HG03432 (cell line): ENCODE measurements at regions not wholly inside any gene's neighbourhood (a gene's known extent, or its start where the extent isn't known, plus 50 kb on each side); places are given as distances from the start of the nearest gene placed in this dataset.

Source experiments
- ATAC-seq: cut with Tn5 transposase; IDR thresholded peaks from one replicate; pipeline ENCODE4 v1.9.1; 2021; ENCODE audit warnings: mild to moderate bottlenecking, moderate library complexity; ENCODE audit not compliant: unreplicated experiment

- no peak for ATAC-seq
Measured at GRCh38 chr15:81497238-81497637, 123.2 kb upstream of the TMC3 start.

GRCh38 chr15:81495780-81496467 lies 121.9 kb upstream of the TMC3 start:
- no peak for ATAC-seq

- no peak for ATAC-seq
Measured at GRCh38 chr15:81492969-81493645, 119.1 kb upstream of the TMC3 start.

- no peak for ATAC-seq
Measured at GRCh38 chr15:81492331-81492968, 118.4 kb upstream of the TMC3 start.

- no peak for ATAC-seq
Measured at GRCh38 chr15:81491414-81492096, 117.5 kb upstream of the TMC3 start.

- no peak for ATAC-seq
Measured at GRCh38 chr15:81485806-81486205, 111.8 kb upstream of the TMC3 start.

GRCh38 chr15:81484086-81484955 lies 110.3 kb upstream of the TMC3 start:
- ATAC-seq, result no peak

- no peak for ATAC-seq
Measured at GRCh38 chr15:81483496-81483895, 109.5 kb upstream of the TMC3 start.

- ATAC-seq, result no peak
Measured at GRCh38 chr15:81481346-81481745, 107.3 kb upstream of the TMC3 start.

GRCh38 chr15:81480645-81481053 lies 106.6 kb upstream of the TMC3 start:
- no peak for ATAC-seq

GRCh38 chr15:81478354-81478753 lies 104.3 kb upstream of the TMC3 start:
- no peak for ATAC-seq

- no peak for ATAC-seq
Measured at GRCh38 chr15:81475926-81476325, 101.9 kb upstream of the TMC3 start.

GRCh38 chr15:81475471-81475870 lies 101.5 kb upstream of the TMC3 start:
- ATAC-seq, result no peak

GRCh38 chr15:81473946-81474345 lies 99.9 kb upstream of the TMC3 start:
- no peak for ATAC-seq

GRCh38 chr15:81473177-81473576 lies 99.2 kb upstream of the TMC3 start:
- ATAC-seq, result no peak

GRCh38 chr15:81471151-81471550 lies 97.1 kb upstream of the TMC3 start:
- ATAC-seq, result no peak

GRCh38 chr15:81469154-81469553 lies 95.1 kb upstream of the TMC3 start:
- ATAC-seq, result no peak

- no peak for ATAC-seq
Measured at GRCh38 chr15:81466741-81467140, 92.7 kb upstream of the TMC3 start.

- no peak for ATAC-seq
Measured at GRCh38 chr15:81454024-81454423, 80.0 kb upstream of the TMC3 start.

- no peak for ATAC-seq
Measured at GRCh38 chr15:81450721-81451120, 76.7 kb upstream of the TMC3 start.
